Endothelial cell of umbilical vein (primary cell): ENCODE measurements at regions not wholly inside any gene's neighbourhood (a gene's known extent, or its start where the extent isn't known, plus 50 kb on each side); places are given as distances from the start of the nearest gene placed in this dataset.

Source experiments
- BruUV-seq: library from RNA; stranded (reverse); fragments of 400-500 nt; replicated peaks from 2 replicates; lab custom pipeline; 2021; lab: Mats Ljungman, UMichigan
- CTCF ChIA-PET: fragments of 300-600, 350-600 bp; sonication (Branson Sonifier 250); formaldehyde crosslinking; loops from one replicate; lab custom pipeline; 2021; ENCODE audit warnings: antibody characterized with exemption, inconsistent platforms; lab: Charles Lee
- POLR2A ChIA-PET: fragments of 300-600, 350-600 bp; sonication (Branson Sonifier 250); formaldehyde crosslinking; loops from one replicate; lab custom pipeline; 2021; ENCODE audit warnings: antibody characterized with exemption, inconsistent platforms; lab: Charles Lee
- DNase-seq: peaks from one replicate; pipeline ENCODE4 v3.0.0-alpha.2; 2011; ENCODE audit warnings: low read depth, low spot score
- FAIRE-seq: peaks from 2 replicates; lab custom pipeline; 2011; peaks lifted over from hg19 to GRCh38; lab: Jason Lieb, UNC
- H2AFZ ChIP-seq: 2 replicates; pipeline ENCODE4 v1.6.0; 2012; ENCODE audit warnings: low read depth, low read length, control low read depth, inconsistent platforms
- H3K27ac ChIP-seq: 2 replicates; pipeline ENCODE4 v1.5.1; 2011; ENCODE audit warnings: low read depth, mild to moderate bottlenecking, control low read depth, low read length, moderate library complexity; ENCODE audit not compliant: insufficient read depth
- H3K27me3 ChIP-seq, 2 experiments: 2 replicates each; pipeline versions ENCODE4 v1.6.0 to v1.6.1; 2011; ENCODE audit warnings: low read length in 2 of 2, mixed read lengths in 1 of 2; ENCODE audit not compliant: control insufficient read depth in 2 of 2, insufficient read depth in 2 of 2
- H3K36me3 ChIP-seq, 2 experiments: 2 replicates in 1 of 2; 3 replicates in 1 of 2; pipeline ENCODE4 v1.5.1; 2011; ENCODE audit warnings: low read length in 2 of 2, mild to moderate bottlenecking in 1 of 2, moderate library complexity in 1 of 2; ENCODE audit not compliant: control insufficient read depth in 2 of 2, insufficient read depth in 2 of 2; ENCODE audit errors: extremely low read depth in 1 of 2
- H3K4me1 ChIP-seq: 3 replicates; pipeline ENCODE4 v1.5.1; 2011; ENCODE audit warnings: mild to moderate bottlenecking, low read length; ENCODE audit not compliant: control insufficient read depth, insufficient read depth; ENCODE audit errors: extremely low read depth
- H3K4me2 ChIP-seq: 2 replicates; pipeline ENCODE4 v1.6.1; 2011; ENCODE audit warnings: low read length, control low read depth, mixed read lengths; ENCODE audit not compliant: insufficient read depth
- H3K4me3 ChIP-seq, 3 experiments: fragments of 200-600 bp in 1 of 3; sonication (generic), shearing (Covaris generic) in 1 of 3; replicated peaks in 1 of 3; 2 replicates each; pipeline ENCODE4 v1.5.1; 2011 to 2016; ENCODE audit warnings: control low read depth in 3 of 3, low read length in 3 of 3, mild to moderate bottlenecking in 2 of 3, inconsistent platforms in 1 of 3, low read depth in 1 of 3, moderate library complexity in 1 of 3; ENCODE audit not compliant: insufficient read depth in 1 of 3
- H3K79me2 ChIP-seq: 2 replicates; pipeline ENCODE4 v1.6.0; 2012; ENCODE audit warnings: low read length, inconsistent platforms; ENCODE audit not compliant: control insufficient read depth, insufficient read depth
- H3K9ac ChIP-seq: replicated peaks from 2 replicates; pipeline ENCODE3; 2011; ENCODE audit warnings: low read length, control low read depth; ENCODE audit not compliant: insufficient read depth; ENCODE audit errors: extremely low read depth
- H3K9me1 ChIP-seq: replicated peaks from 3 replicates; pipeline ENCODE4 v1.6.0; 2011; ENCODE audit warnings: mild to moderate bottlenecking, low read length; ENCODE audit not compliant: control insufficient read depth, insufficient read depth; ENCODE audit errors: extremely low read depth
- H3K9me3 ChIP-seq: replicated peaks from 2 replicates; pipeline ENCODE4 v1.5.1; 2012; ENCODE audit warnings: low read length, inconsistent platforms; ENCODE audit not compliant: control insufficient read depth, insufficient read depth
- H4K20me1 ChIP-seq: replicated peaks from 2 replicates; pipeline ENCODE3; 2011; ENCODE audit warnings: mild to moderate bottlenecking, low read length; ENCODE audit not compliant: control insufficient read depth, insufficient read depth; ENCODE audit errors: extremely low read depth
- EZH2 ChIP-seq: IDR thresholded peaks from 2 replicates; pipeline ENCODE4 v1.6.1; 2012; ENCODE audit warnings: borderline replicate concordance, low read depth, mild to moderate bottlenecking, moderate library complexity, low read length, inconsistent platforms; ENCODE audit not compliant: severe bottlenecking
- FOS ChIP-seq: IDR thresholded peaks from 2 replicates; pipeline ENCODE4 v1.6.1; 2011; ENCODE audit warnings: mild to moderate bottlenecking, low read length, moderate library complexity, borderline replicate concordance; ENCODE audit not compliant: insufficient read depth
- GATA2 ChIP-seq: IDR thresholded peaks from 2 replicates; pipeline ENCODE4 v1.7.0; 2011; ENCODE audit warnings: low read depth, mild to moderate bottlenecking, moderate library complexity, mixed read lengths, low read length; ENCODE audit not compliant: insufficient read length, insufficient read depth
- JUN ChIP-seq: IDR thresholded peaks from 2 replicates; pipeline ENCODE4 v1.6.1; 2011; ENCODE audit warnings: borderline replicate concordance, low read depth; ENCODE audit not compliant: insufficient read length, insufficient read depth
- MYC ChIP-seq: IDR thresholded peaks from one replicate; pipeline ENCODE4 v1.6.1; 2011; ENCODE audit warnings: mild to moderate bottlenecking, low read depth, low read length
- POLR2A ChIP-seq: IDR thresholded peaks from 2 replicates; pipeline ENCODE4 v1.6.1; 2012; ENCODE audit warnings: low read depth, mild to moderate bottlenecking, control low read depth, low read length
- POLR2AphosphoS5 ChIP-seq: IDR thresholded peaks from 2 replicates; pipeline ENCODE4 v1.6.1; 2012; ENCODE audit warnings: low read depth, mild to moderate bottlenecking, control low read depth, low read length, moderate library complexity; ENCODE audit not compliant: insufficient read depth
- dilution Hi-C: fragments of 300-500 bp; cut with MboI; formaldehyde crosslinking; loops from one replicate; pipeline ENCODE4 v1.15.0; 2019; ENCODE audit warnings: low sequenced_read_pairs; ENCODE audit not compliant: extremely low pct_ligation_motif_present
- intact Hi-C: fragments of 100-400 bp; cut with micrococcal nuclease; formaldehyde crosslinking; loops from one replicate; pipeline ENCODE4 v1.10.0; 2022
- TF ChIP-seq, protein P1 (sequence below): IDR thresholded peaks from 2 replicates; pipeline ENCODE4 v1.6.1; 2011; ENCODE audit not compliant: insufficient read depth, insufficient read length
- TF ChIP-seq, protein P2 (sequence below), 2 donors: IDR thresholded peaks; 1 replicate in 1 of 2; 2 replicates in 1 of 2; pipeline ENCODE4 v1.5.1; 2011; ENCODE audit warnings: low read length in 2 of 2, mild to moderate bottlenecking in 2 of 2, moderate library complexity in 2 of 2, control low read depth in 1 of 2, inconsistent platforms in 1 of 2, low read depth in 1 of 2; ENCODE audit not compliant: insufficient read depth in 1 of 2; ENCODE audit errors: extremely low read depth in 1 of 2

DNA sequence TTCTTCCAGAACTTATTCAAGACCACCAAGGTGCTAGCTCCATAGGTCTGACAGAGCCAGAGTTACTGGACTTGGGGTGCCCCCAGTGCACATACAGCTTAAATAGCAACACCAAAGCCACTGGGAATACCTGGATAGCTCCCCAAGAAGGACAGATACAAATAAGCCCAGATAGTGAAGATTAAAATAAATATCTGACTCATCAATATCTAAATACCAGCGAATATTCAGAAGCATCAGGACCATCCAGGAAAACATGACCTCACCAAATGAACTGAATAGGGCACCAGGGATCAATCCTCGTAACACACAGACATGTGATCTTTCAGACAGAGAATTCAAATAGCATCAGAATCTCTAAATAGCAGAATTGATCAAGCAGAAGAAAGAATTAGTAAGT is 931.6 kb downstream of the OTOL1 start:
- H3K4me2 ChIP-seq, result no peak overlapping the region
- no peak for FAIRE-seq
- intact Hi-C loops, result no loop called here
- H3K9ac ChIP-seq, result no peak overlapping the region
- no peaks in the 10 kb centered on the region for H4K20me1 ChIP-seq
- BruUV-seq, result no TSS peak
- H3K4me3 ChIP-seq, result no peak overlapping the region
- H3K36me3 ChIP-seq, result no peaks in the 10 kb centered on the region
- ChIA-PET POLR2A (no interaction called here), CTCF (no interaction called here)
- TF ChIP-seq JUN (no peak), EZH2 (no peak), POLR2A (no peak), MYC (no peak), FOS (no peak), POLR2AphosphoS5 (no peak), GATA2 (no peak)
- TF ChIP-seq, protein P1, sequence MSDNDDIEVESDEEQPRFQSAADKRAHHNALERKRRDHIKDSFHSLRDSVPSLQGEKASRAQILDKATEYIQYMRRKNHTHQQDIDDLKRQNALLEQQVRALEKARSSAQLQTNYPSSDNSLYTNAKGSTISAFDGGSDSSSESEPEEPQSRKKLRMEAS, result no peak
- TF ChIP-seq, protein P2, sequence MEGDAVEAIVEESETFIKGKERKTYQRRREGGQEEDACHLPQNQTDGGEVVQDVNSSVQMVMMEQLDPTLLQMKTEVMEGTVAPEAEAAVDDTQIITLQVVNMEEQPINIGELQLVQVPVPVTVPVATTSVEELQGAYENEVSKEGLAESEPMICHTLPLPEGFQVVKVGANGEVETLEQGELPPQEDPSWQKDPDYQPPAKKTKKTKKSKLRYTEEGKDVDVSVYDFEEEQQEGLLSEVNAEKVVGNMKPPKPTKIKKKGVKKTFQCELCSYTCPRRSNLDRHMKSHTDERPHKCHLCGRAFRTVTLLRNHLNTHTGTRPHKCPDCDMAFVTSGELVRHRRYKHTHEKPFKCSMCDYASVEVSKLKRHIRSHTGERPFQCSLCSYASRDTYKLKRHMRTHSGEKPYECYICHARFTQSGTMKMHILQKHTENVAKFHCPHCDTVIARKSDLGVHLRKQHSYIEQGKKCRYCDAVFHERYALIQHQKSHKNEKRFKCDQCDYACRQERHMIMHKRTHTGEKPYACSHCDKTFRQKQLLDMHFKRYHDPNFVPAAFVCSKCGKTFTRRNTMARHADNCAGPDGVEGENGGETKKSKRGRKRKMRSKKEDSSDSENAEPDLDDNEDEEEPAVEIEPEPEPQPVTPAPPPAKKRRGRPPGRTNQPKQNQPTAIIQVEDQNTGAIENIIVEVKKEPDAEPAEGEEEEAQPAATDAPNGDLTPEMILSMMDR (IDR thresholded peaks at IDR 0.05; ENCODE audit: extremely low read depth in 1 of 2, insufficient read depth in 1 of 2, low read depth in 1 of 2, low read length in 2 of 2), result no peak
- dilution Hi-C loops, result no loop called here
- no peaks in the 10 kb centered on the region for H3K4me1 ChIP-seq
- no peak for DNase-seq
- no peaks in the 10 kb centered on the region for H3K9me3 ChIP-seq
- H3K79me2 ChIP-seq, result no peaks in the 10 kb centered on the region
- H3K9me1 ChIP-seq, result no peaks in the 10 kb centered on the region
- H3K27ac ChIP-seq, result no peak overlapping the region
- H2AFZ ChIP-seq, result no peak overlapping the region
- no peaks in the 10 kb centered on the region for H3K27me3 ChIP-seq
